ENCODE measurements at regions not wholly inside any gene's neighbourhood (a gene's known extent, or its start where the extent isn't known, plus 50 kb on each side); places are given as distances from the start of the nearest gene placed in this dataset.

DNA sequence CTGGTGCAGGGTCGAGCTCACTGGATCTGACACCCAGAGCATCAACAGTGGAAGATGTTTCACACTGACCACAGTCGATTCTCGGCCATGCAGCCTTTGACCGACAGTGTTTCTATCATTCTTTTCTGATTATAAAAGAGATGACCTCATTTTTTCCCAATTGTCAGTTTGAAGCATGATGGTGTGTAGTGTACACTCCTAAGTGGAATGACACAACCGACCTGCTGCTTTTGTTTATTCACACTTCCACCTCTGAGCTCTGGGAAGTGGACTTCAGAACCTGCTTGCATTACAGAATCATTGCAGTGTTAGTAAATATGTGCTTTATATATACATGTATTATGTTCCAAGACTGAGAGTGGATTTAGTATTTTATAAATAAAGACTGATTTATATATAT lies 128.6 kb downstream of the IRX2 start:
- intact Hi-C loops (cut with micrococcal nuclease) (no loop called here), dilution Hi-C loops (cut with MboI; ENCODE audit: extremely low pct_ligation_motif_present, low sequenced_read_pairs) (no loop called here)
- FAIRE-seq (no peak), DNase-seq (ENCODE audit: low read depth, low spot score) (no peak)
- no peak for TF ChIP-seq GATA2 (IDR thresholded peaks at IDR 0.05; ENCODE audit: insufficient read depth, insufficient read length, low read depth, low read length)
- TF ChIP-seq POLR2A (IDR thresholded peaks at IDR 0.05; ENCODE audit: low read depth, low read length) = no peak
- no peak for TF ChIP-seq JUN (IDR thresholded peaks at IDR 0.05; ENCODE audit: borderline replicate concordance, insufficient read depth, insufficient read length, low read depth)
- TF ChIP-seq, protein P1, sequence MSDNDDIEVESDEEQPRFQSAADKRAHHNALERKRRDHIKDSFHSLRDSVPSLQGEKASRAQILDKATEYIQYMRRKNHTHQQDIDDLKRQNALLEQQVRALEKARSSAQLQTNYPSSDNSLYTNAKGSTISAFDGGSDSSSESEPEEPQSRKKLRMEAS (IDR thresholded peaks at IDR 0.05; ENCODE audit: insufficient read depth, insufficient read length) = no peak
- TF ChIP-seq EZH2 (IDR thresholded peaks at IDR 0.05; ENCODE audit: borderline replicate concordance, low read depth, low read length, severe bottlenecking) = no peak
- TF ChIP-seq FOS (IDR thresholded peaks at IDR 0.05; ENCODE audit: borderline replicate concordance, insufficient read depth, low read length) = no peak
- no peak for TF ChIP-seq MYC (IDR thresholded peaks at IDR 0.05; ENCODE audit: low read depth, low read length)
- TF ChIP-seq, protein P2, sequence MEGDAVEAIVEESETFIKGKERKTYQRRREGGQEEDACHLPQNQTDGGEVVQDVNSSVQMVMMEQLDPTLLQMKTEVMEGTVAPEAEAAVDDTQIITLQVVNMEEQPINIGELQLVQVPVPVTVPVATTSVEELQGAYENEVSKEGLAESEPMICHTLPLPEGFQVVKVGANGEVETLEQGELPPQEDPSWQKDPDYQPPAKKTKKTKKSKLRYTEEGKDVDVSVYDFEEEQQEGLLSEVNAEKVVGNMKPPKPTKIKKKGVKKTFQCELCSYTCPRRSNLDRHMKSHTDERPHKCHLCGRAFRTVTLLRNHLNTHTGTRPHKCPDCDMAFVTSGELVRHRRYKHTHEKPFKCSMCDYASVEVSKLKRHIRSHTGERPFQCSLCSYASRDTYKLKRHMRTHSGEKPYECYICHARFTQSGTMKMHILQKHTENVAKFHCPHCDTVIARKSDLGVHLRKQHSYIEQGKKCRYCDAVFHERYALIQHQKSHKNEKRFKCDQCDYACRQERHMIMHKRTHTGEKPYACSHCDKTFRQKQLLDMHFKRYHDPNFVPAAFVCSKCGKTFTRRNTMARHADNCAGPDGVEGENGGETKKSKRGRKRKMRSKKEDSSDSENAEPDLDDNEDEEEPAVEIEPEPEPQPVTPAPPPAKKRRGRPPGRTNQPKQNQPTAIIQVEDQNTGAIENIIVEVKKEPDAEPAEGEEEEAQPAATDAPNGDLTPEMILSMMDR (IDR thresholded peaks at IDR 0.05; ENCODE audit: extremely low read depth in 1 of 2, insufficient read depth in 1 of 2, low read depth in 1 of 2, low read length in 2 of 2) = no peak
- TF ChIP-seq POLR2AphosphoS5 (IDR thresholded peaks at IDR 0.05; ENCODE audit: insufficient read depth, low read depth, low read length) = no peak
- H2AFZ ChIP-seq (ENCODE audit: low read depth, low read length) = no peak overlapping the region
- ChIA-PET CTCF (interaction anchor here (1.5 kb wide), 1 partner anchor 14 kb away, joined by 4 read pairs; no protein-coding TSS in a partner anchor), POLR2A (no interaction called here)
- H3K4me2 ChIP-seq (ENCODE audit: insufficient read depth, low read length) = no peak overlapping the region
- no peak overlapping the region for H3K9ac ChIP-seq (replicated peaks; ENCODE audit: extremely low read depth, insufficient read depth, low read length)
- no peaks in the 10 kb centered on the region for H3K36me3 ChIP-seq (ENCODE audit: control insufficient read depth in 2 of 2, extremely low read depth in 1 of 2, insufficient read depth in 2 of 2, low read length in 2 of 2)
- peaks cover 10% of the 10 kb centered on the region for H3K9me3 ChIP-seq (replicated peaks; ENCODE audit: control insufficient read depth, insufficient read depth, low read length)
- H3K4me3 ChIP-seq (replicated peaks in 1 of 3; ENCODE audit: insufficient read depth in 1 of 3, low read depth in 1 of 3, low read length in 3 of 3) = no peak overlapping the region
- BruUV-seq (replicated peaks) = no TSS peak
- no peaks in the 10 kb centered on the region for H3K4me1 ChIP-seq (ENCODE audit: control insufficient read depth, extremely low read depth, insufficient read depth, low read length)
- no peaks in the 10 kb centered on the region for H3K79me2 ChIP-seq (ENCODE audit: control insufficient read depth, insufficient read depth, low read length)
- H3K9me1 ChIP-seq (replicated peaks; ENCODE audit: control insufficient read depth, extremely low read depth, insufficient read depth, low read length) = no peaks in the 10 kb centered on the region
- no peaks in the 10 kb centered on the region for H4K20me1 ChIP-seq (replicated peaks; ENCODE audit: control insufficient read depth, extremely low read depth, insufficient read depth, low read length)
- H3K27ac ChIP-seq (ENCODE audit: insufficient read depth, low read depth, low read length) = no peak overlapping the region
- no peaks in the 10 kb centered on the region for H3K27me3 ChIP-seq (ENCODE audit: control insufficient read depth in 2 of 2, insufficient read depth in 2 of 2, low read length in 2 of 2)

Data from endothelial cell of umbilical vein (primary cell).